ENCODE measurements at regions not wholly inside any gene's neighbourhood (a gene's known extent, or its start where the extent isn't known, plus 50 kb on each side); places are given as distances from the start of the nearest gene placed in this dataset.

GRCh38 chrX:84611843-84612636 is 109.8 kb upstream of the HDX start:
- Histone ChIP-seq H3K36me3 (ENCODE audit: control insufficient read depth, insufficient read depth, low read length) (no peaks in the 10 kb centered on the region), H3K4me3 (ENCODE audit: low read depth, low read length) (no peak overlapping the region), H3K27me3 (ENCODE audit: control insufficient read depth, insufficient read depth, low read length) (no peaks in the 10 kb centered on the region)
- TF ChIP-seq, protein P1, sequence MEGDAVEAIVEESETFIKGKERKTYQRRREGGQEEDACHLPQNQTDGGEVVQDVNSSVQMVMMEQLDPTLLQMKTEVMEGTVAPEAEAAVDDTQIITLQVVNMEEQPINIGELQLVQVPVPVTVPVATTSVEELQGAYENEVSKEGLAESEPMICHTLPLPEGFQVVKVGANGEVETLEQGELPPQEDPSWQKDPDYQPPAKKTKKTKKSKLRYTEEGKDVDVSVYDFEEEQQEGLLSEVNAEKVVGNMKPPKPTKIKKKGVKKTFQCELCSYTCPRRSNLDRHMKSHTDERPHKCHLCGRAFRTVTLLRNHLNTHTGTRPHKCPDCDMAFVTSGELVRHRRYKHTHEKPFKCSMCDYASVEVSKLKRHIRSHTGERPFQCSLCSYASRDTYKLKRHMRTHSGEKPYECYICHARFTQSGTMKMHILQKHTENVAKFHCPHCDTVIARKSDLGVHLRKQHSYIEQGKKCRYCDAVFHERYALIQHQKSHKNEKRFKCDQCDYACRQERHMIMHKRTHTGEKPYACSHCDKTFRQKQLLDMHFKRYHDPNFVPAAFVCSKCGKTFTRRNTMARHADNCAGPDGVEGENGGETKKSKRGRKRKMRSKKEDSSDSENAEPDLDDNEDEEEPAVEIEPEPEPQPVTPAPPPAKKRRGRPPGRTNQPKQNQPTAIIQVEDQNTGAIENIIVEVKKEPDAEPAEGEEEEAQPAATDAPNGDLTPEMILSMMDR (IDR thresholded peaks at IDR 0.05; ENCODE audit: insufficient read depth, low read length, severe bottlenecking) = no peak
- DNase-seq (ENCODE audit: low read depth) = no peak
- no peak for FAIRE-seq

GRCh38 chrX:84634201-84634782 is 132.0 kb upstream of the HDX start:
- no peaks in the 10 kb centered on the region for H3K36me3 ChIP-seq (ENCODE audit: control insufficient read depth, insufficient read depth, low read length)
- H3K27me3 ChIP-seq (ENCODE audit: control insufficient read depth, insufficient read depth, low read length) = no peaks in the 10 kb centered on the region
- H3K4me3 ChIP-seq (ENCODE audit: low read depth, low read length) = no peak overlapping the region
- FAIRE-seq = no peak
- no peak for DNase-seq (ENCODE audit: low read depth)
- TF ChIP-seq, protein P1 (IDR thresholded peaks at IDR 0.05; ENCODE audit: insufficient read depth, low read length, severe bottlenecking) = no peak

DNA sequence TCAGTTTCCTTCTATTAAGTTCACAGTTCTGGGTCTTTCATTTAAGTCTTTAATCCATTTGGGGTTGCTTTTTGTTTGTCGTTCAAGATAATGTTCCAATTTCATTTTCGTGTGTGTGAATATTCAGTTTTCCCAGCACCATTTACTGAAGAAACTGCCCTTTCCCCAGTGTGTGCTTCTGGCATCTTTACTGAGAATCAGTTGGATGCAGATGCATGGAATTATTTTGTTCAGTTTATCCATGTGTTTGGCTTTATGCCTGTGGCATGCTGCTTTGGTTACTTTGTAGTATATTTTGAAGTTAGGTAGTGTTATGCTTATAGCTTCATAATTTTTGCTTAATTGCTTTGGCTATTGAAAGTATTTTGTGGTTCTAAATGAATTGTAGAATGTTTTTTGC is 163.8 kb upstream of the HDX start:
- FAIRE-seq = no peak
- Histone ChIP-seq H3K27me3 (ENCODE audit: control insufficient read depth, insufficient read depth, low read length) (no peaks in the 10 kb centered on the region), H3K36me3 (ENCODE audit: control insufficient read depth, insufficient read depth, low read length) (no peaks in the 10 kb centered on the region), H3K4me3 (ENCODE audit: low read depth, low read length) (no peak overlapping the region)
- DNase-seq (ENCODE audit: low read depth) = no peak
- TF ChIP-seq, protein P1 (IDR thresholded peaks at IDR 0.05; ENCODE audit: insufficient read depth, low read length, severe bottlenecking) = no peak

DNA sequence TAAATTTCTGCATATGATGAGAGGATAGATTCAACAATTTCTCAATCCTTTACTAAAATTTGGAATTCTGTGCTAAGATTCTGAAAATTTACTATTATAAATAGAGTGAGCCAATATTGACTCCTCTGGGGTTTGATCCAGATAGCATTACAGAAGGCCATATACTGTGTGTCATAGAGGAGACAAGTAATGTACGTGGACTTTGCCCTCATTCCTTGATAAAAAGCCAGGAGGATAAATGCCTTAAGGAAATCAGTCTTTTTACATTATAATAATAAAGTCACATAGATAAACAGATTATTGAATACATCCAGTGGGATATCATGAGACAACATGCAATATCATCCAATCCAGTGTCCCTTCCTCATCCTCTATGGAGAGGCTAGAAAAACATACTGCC is 188.0 kb upstream of the HDX start:
- no peaks in the 10 kb centered on the region for H3K27me3 ChIP-seq (ENCODE audit: control insufficient read depth, insufficient read depth, low read length)
- FAIRE-seq (no peak), DNase-seq (ENCODE audit: low read depth) (no peak)
- TF ChIP-seq, protein P1 (IDR thresholded peaks at IDR 0.05; ENCODE audit: insufficient read depth, low read length, severe bottlenecking) = no peak
- no peaks in the 10 kb centered on the region for H3K36me3 ChIP-seq (ENCODE audit: control insufficient read depth, insufficient read depth, low read length)
- no peak overlapping the region for H3K4me3 ChIP-seq (ENCODE audit: low read depth, low read length)

DNA sequence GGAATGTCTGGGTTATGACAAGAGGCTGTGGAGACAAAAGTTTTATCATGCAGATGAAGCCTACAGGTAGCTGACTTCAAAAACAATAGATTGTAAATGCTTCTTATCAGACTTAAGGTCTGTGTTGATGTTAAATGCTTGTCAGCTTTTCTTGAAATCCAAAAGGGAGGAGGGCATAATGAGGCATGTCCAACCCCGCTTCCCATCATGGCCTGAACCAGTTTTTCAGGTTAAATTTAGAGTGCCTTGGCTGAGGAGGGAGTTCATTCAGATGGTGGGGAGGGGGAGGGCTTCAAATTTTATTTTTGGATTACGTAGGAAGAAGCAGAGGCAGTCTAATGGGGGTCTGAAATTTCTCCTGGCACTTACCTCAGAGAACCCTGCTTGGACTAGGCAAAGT is 207.7 kb upstream of the HDX start:
- no peak for FAIRE-seq
- TF ChIP-seq, protein P1 (IDR thresholded peaks at IDR 0.05; ENCODE audit: insufficient read depth, low read length, severe bottlenecking) = no peak
- no peak overlapping the region for H3K4me3 ChIP-seq (ENCODE audit: low read depth, low read length)
- H3K27me3 ChIP-seq (ENCODE audit: control insufficient read depth, insufficient read depth, low read length) = no peaks in the 10 kb centered on the region
- H3K36me3 ChIP-seq (ENCODE audit: control insufficient read depth, insufficient read depth, low read length) = no peaks in the 10 kb centered on the region
- peak; percentile 12 for DNase-seq (ENCODE audit: low read depth)

Measured in bronchial epithelial cell (primary cell).